ENCODE measurements at regions not wholly inside any gene's neighbourhood (a gene's known extent, or its start where the extent isn't known, plus 50 kb on each side); places are given as distances from the start of the nearest gene placed in this dataset.

DNA sequence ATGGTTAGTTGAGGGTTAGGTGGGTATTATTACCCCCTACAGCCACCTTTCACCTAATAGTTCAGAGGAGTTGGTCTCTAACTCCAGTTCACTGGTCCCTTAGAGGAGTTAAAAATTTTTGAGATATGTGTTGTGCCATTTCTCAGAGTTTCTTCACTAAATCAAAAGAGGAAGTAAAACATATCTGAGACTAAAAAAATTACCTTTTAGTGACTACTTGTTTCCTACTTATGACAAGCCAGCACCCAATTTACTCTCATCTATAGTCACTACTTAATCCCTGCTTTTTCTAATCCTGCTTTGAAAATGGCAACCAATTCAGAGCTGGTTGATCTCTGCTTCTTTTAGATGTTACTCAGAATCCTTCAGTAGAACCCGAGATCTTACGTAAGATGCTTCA is 1316.8 kb upstream of the B3GALT2 start:
- TF ChIP-seq PATZ1 (CRISPR knock-in tag; IDR thresholded peaks at IDR 0.05; ENCODE audit: borderline replicate concordance) (no peak), SNAI2 (CRISPR knock-in tag; IDR thresholded peaks at IDR 0.05) (no peak), TOX (CRISPR knock-in tag; IDR thresholded peaks at IDR 0.05; ENCODE audit: borderline replicate concordance) (no peak), ARNTL (CRISPR knock-in tag; IDR thresholded peaks at IDR 0.05; ENCODE audit: borderline replicate concordance, low read depth) (no peak), CSDC2 (CRISPR knock-in tag; IDR thresholded peaks at IDR 0.05) (no peak), ESRRG (CRISPR knock-in tag; IDR thresholded peaks at IDR 0.05) (no peak)
- TF ChIP-seq, protein P1, sequence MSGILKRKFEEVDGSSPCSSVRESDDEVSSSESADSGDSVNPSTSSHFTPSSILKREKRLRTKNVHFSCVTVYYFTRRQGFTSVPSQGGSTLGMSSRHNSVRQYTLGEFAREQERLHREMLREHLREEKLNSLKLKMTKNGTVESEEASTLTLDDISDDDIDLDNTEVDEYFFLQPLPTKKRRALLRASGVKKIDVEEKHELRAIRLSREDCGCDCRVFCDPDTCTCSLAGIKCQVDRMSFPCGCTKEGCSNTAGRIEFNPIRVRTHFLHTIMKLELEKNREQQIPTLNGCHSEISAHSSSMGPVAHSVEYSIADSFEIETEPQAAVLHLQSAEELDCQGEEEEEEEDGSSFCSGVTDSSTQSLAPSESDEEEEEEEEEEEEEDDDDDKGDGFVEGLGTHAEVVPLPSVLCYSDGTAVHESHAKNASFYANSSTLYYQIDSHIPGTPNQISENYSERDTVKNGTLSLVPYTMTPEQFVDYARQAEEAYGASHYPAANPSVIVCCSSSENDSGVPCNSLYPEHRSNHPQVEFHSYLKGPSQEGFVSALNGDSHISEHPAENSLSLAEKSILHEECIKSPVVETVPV (CRISPR knock-in tag; IDR thresholded peaks at IDR 0.05), result no peak
- TF ChIP-seq, protein P2, sequence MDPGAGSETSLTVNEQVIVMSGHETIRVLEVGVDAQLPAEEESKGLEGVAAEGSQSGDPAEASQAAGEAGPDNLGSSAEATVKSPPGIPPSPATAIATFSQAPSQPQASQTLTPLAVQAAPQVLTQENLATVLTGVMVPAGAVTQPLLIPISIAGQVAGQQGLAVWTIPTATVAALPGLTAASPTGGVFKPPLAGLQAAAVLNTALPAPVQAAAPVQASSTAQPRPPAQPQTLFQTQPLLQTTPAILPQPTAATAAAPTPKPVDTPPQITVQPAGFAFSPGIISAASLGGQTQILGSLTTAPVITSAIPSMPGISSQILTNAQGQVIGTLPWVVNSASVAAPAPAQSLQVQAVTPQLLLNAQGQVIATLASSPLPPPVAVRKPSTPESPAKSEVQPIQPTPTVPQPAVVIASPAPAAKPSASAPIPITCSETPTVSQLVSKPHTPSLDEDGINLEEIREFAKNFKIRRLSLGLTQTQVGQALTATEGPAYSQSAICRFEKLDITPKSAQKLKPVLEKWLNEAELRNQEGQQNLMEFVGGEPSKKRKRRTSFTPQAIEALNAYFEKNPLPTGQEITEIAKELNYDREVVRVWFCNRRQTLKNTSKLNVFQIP (CRISPR knock-in tag; IDR thresholded peaks at IDR 0.05; ENCODE audit: borderline replicate concordance, low read depth), result no peak
- TF ChIP-seq, protein P3, sequence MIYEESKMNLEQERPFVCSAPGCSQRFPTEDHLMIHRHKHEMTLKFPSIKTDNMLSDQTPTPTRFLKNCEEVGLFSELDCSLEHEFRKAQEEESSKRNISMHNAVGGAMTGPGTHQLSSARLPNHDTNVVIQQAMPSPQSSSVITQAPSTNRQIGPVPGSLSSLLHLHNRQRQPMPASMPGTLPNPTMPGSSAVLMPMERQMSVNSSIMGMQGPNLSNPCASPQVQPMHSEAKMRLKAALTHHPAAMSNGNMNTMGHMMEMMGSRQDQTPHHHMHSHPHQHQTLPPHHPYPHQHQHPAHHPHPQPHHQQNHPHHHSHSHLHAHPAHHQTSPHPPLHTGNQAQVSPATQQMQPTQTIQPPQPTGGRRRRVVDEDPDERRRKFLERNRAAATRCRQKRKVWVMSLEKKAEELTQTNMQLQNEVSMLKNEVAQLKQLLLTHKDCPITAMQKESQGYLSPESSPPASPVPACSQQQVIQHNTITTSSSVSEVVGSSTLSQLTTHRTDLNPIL (CRISPR knock-in tag; IDR thresholded peaks at IDR 0.05; ENCODE audit: low read depth), result no peak
- TF ChIP-seq, protein P4, sequence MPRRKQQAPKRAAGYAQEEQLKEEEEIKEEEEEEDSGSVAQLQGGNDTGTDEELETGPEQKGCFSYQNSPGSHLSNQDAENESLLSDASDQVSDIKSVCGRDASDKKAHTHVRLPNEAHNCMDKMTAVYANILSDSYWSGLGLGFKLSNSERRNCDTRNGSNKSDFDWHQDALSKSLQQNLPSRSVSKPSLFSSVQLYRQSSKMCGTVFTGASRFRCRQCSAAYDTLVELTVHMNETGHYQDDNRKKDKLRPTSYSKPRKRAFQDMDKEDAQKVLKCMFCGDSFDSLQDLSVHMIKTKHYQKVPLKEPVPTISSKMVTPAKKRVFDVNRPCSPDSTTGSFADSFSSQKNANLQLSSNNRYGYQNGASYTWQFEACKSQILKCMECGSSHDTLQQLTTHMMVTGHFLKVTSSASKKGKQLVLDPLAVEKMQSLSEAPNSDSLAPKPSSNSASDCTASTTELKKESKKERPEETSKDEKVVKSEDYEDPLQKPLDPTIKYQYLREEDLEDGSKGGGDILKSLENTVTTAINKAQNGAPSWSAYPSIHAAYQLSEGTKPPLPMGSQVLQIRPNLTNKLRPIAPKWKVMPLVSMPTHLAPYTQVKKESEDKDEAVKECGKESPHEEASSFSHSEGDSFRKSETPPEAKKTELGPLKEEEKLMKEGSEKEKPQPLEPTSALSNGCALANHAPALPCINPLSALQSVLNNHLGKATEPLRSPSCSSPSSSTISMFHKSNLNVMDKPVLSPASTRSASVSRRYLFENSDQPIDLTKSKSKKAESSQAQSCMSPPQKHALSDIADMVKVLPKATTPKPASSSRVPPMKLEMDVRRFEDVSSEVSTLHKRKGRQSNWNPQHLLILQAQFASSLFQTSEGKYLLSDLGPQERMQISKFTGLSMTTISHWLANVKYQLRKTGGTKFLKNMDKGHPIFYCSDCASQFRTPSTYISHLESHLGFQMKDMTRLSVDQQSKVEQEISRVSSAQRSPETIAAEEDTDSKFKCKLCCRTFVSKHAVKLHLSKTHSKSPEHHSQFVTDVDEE (CRISPR knock-in tag; IDR thresholded peaks at IDR 0.05), result no peak
